HG02870 (cell line): ENCODE measurements at regions not wholly inside any gene's neighbourhood (a gene's known extent, or its start where the extent isn't known, plus 50 kb on each side); places are given as distances from the start of the nearest gene placed in this dataset.

ENCODE experiments used
- ATAC-seq: cut with Tn5 transposase; IDR thresholded peaks from one replicate; pipeline ENCODE4 v1.9.1; 2021; ENCODE audit warnings: mild to moderate bottlenecking, moderate library complexity; ENCODE audit not compliant: unreplicated experiment

GRCh38 chr1:199716729-199717128, 310.8 kb upstream of the NR5A2 start:
- ATAC-seq: no peak

GRCh38 chr1:199719156-199719842, 308.2 kb upstream of the NR5A2 start:
- ATAC-seq: no peak

- no peak for ATAC-seq
Observed at GRCh38 chr1:199720496-199720895, 307.0 kb upstream of the NR5A2 start.

- no peak for ATAC-seq
Observed at GRCh38 chr1:199721001-199721400, 306.5 kb upstream of the NR5A2 start.

- no peak for ATAC-seq
Observed at GRCh38 chr1:199723250-199723956, 304.1 kb upstream of the NR5A2 start.

- ATAC-seq: no peak
Observed at GRCh38 chr1:199724049-199724448, 303.5 kb upstream of the NR5A2 start.

- ATAC-seq: no peak
Observed at GRCh38 chr1:199725002-199725565, 302.4 kb upstream of the NR5A2 start.

- ATAC-seq: no peak
Observed at GRCh38 chr1:199727682-199728081, 299.8 kb upstream of the NR5A2 start.

GRCh38 chr1:199728345-199728744, 299.2 kb upstream of the NR5A2 start:
- no peak for ATAC-seq

GRCh38 chr1:199733125-199733524, 294.4 kb upstream of the NR5A2 start:
- ATAC-seq: no peak

- ATAC-seq: no peak
Observed at GRCh38 chr1:199734186-199734585, 293.3 kb upstream of the NR5A2 start.

GRCh38 chr1:199735660-199736059, 291.9 kb upstream of the NR5A2 start:
- no peak for ATAC-seq

- ATAC-seq: no peak
Observed at GRCh38 chr1:199736646-199737045, 290.9 kb upstream of the NR5A2 start.

- ATAC-seq: no peak
Observed at GRCh38 chr1:199741586-199741985, 285.9 kb upstream of the NR5A2 start.

- ATAC-seq: no peak
Observed at GRCh38 chr1:199742547-199742946, 285.0 kb upstream of the NR5A2 start.

- no peak for ATAC-seq
Observed at GRCh38 chr1:199743227-199743626, 284.3 kb upstream of the NR5A2 start.

- no peak for ATAC-seq
Observed at GRCh38 chr1:199746666-199747384, 280.7 kb upstream of the NR5A2 start.

- no peak for ATAC-seq
Observed at GRCh38 chr1:199747984-199748383, 279.5 kb upstream of the NR5A2 start.

GRCh38 chr1:199751506-199751905, 276.0 kb upstream of the NR5A2 start:
- no peak for ATAC-seq

GRCh38 chr1:199751962-199752687, 275.4 kb upstream of the NR5A2 start:
- no peak for ATAC-seq

GRCh38 chr1:199752688-199753027, 274.9 kb upstream of the NR5A2 start:
- no peak for ATAC-seq
